SK-N-SH treated with all-trans-retinoic acid at 6 μM for 48 hours (cell line): ENCODE measurements at regions not wholly inside any gene's neighbourhood (a gene's known extent, or its start where the extent isn't known, plus 50 kb on each side); places are given as distances from the start of the nearest gene placed in this dataset.

ENCODE experiments used
- ATAC-seq: fragments of 200-7000 bp; cut with Tn5 transposase; 3 replicates; pipeline ENCODE4 v1.9.1; 2020; ENCODE audit warnings: mild to moderate bottlenecking, moderate library complexity
- ARNTL ChIP-seq: fragments of 450-650 bp; formaldehyde crosslinking; IDR thresholded peaks from 2 replicates; pipeline ENCODE4 v1.5.0; 2020; ENCODE audit warnings: low read depth, mild to moderate bottlenecking, moderate library complexity, borderline replicate concordance
- BACH2 ChIP-seq: fragments of 250-450 bp; sonication (Bioruptor Pico); IDR thresholded peaks from 2 replicates; pipeline ENCODE4 v1.9.0; 2021; ENCODE audit warnings: mild to moderate bottlenecking, borderline replicate concordance
- CREB5 ChIP-seq: fragments of 250-450 bp; sonication (Bioruptor Pico); IDR thresholded peaks from 2 replicates; pipeline ENCODE4 v1.5.1; 2020; ENCODE audit warnings: low read depth, mild to moderate bottlenecking, moderate library complexity
- CSDC2 ChIP-seq: fragments of 250-450 bp; sonication (Bioruptor Pico); IDR thresholded peaks from 2 replicates; pipeline ENCODE4 v1.5.0; 2020; ENCODE audit warnings: mild to moderate bottlenecking, moderate library complexity
- CSRNP3 ChIP-seq: fragments of 250-450 bp; sonication (Bioruptor Pico); IDR thresholded peaks from 2 replicates; pipeline ENCODE4 v1.5.1; 2021; ENCODE audit warnings: mild to moderate bottlenecking, moderate library complexity
- ESRRG ChIP-seq: fragments of 250-450 bp; sonication (Bioruptor Pico); IDR thresholded peaks from 2 replicates; pipeline ENCODE4 v1.6.1; 2021; ENCODE audit warnings: mild to moderate bottlenecking
- GLIS3 ChIP-seq: fragments of 250-450 bp; sonication (Bioruptor Pico); IDR thresholded peaks from 2 replicates; pipeline ENCODE4 v1.5.0; 2020; ENCODE audit warnings: mild to moderate bottlenecking, moderate library complexity
- ISL1 ChIP-seq: fragments of 250-450 bp; sonication (Bioruptor Pico); IDR thresholded peaks from 2 replicates; pipeline ENCODE4 v2.1.2; 2022; ENCODE audit warnings: mild to moderate bottlenecking, moderate library complexity
- OSR1 ChIP-seq: fragments of 250-450 bp; sonication (Bioruptor Pico); IDR thresholded peaks from 2 replicates; pipeline ENCODE4 v1.8.0; 2022; ENCODE audit warnings: moderate library complexity, mild to moderate bottlenecking, inconsistent platforms
- PATZ1 ChIP-seq: fragments of 250-450 bp; sonication (Bioruptor Pico); IDR thresholded peaks from 2 replicates; pipeline ENCODE4 v1.8.0; 2020; ENCODE audit warnings: mild to moderate bottlenecking, moderate library complexity, borderline replicate concordance
- POU6F1 ChIP-seq: fragments of 250-450 bp; sonication (Bioruptor Pico); IDR thresholded peaks from 2 replicates; pipeline ENCODE4 v1.8.0; 2021; ENCODE audit warnings: low read depth, mild to moderate bottlenecking, moderate library complexity, borderline replicate concordance
- RARB ChIP-seq: fragments of 250-450 bp; sonication (Bioruptor Pico); IDR thresholded peaks from 2 replicates; pipeline ENCODE4 v1.8.0; 2021; ENCODE audit warnings: mild to moderate bottlenecking, moderate library complexity
- TCF4 ChIP-seq: fragments of 250-450 bp; sonication (Bioruptor Pico); IDR thresholded peaks from 2 replicates; pipeline ENCODE4 v1.8.0; 2021; ENCODE audit warnings: mild to moderate bottlenecking, moderate library complexity, borderline replicate concordance
- TOX ChIP-seq: fragments of 250-450 bp; sonication (Bioruptor Pico); IDR thresholded peaks from 2 replicates; pipeline ENCODE4 v1.8.0; 2021; ENCODE audit warnings: mild to moderate bottlenecking, moderate library complexity, borderline replicate concordance
- TSHZ2 ChIP-seq: fragments of 250-450 bp; sonication (Bioruptor Pico); IDR thresholded peaks from 2 replicates; pipeline ENCODE4 v1.5.0; 2020; ENCODE audit warnings: mild to moderate bottlenecking, moderate library complexity
- ZC3H10 ChIP-seq: fragments of 250-450 bp; sonication (Bioruptor Pico); IDR thresholded peaks from 2 replicates; pipeline ENCODE4 v1.5.1; 2021; ENCODE audit warnings: mild to moderate bottlenecking, moderate library complexity
- ZFP3 ChIP-seq: fragments of 250-450 bp; sonication (Bioruptor Pico); IDR thresholded peaks from 2 replicates; pipeline ENCODE4 v1.5.0; 2020; ENCODE audit warnings: mild to moderate bottlenecking, moderate library complexity
- ZFP30 ChIP-seq: fragments of 450-650 bp; formaldehyde crosslinking; IDR thresholded peaks from 2 replicates; pipeline ENCODE4 v1.5.0; 2022; ENCODE audit warnings: mild to moderate bottlenecking, moderate library complexity
- ZNF565 ChIP-seq: fragments of 450-650 bp; formaldehyde crosslinking; conservative IDR thresholded peaks from 2 replicates; pipeline ENCODE4 v1.5.0; 2020; ENCODE audit warnings: low read depth, mild to moderate bottlenecking, moderate library complexity
- ZNF70 ChIP-seq: fragments of 450-650 bp; formaldehyde crosslinking; IDR thresholded peaks from 2 replicates; pipeline ENCODE4 v1.5.0; 2020; ENCODE audit warnings: mild to moderate bottlenecking, moderate library complexity
- ZNF8 ChIP-seq: fragments of 450-650 bp; formaldehyde crosslinking; IDR thresholded peaks from 2 replicates; pipeline ENCODE4 v1.5.0; 2020; ENCODE audit warnings: mild to moderate bottlenecking, moderate library complexity

GRCh38 chr5:81908044-81908443 is 63.8 kb upstream of the ATG10 start (continued):
- TF ChIP-seq RARB (CRISPR knock-in tag) (no peak), CREB5 (no peak), CSRNP3 (CRISPR knock-in tag) (no peak)
- TF ChIP-seq, all 23 proteins: peak for 0

- ATAC-seq: no peak
- no peak for TF ChIP-seq RARB (CRISPR knock-in tag)
- no peak for TF ChIP-seq OSR1 (CRISPR knock-in tag)
- TF ChIP-seq ARNTL: no peak
- TF ChIP-seq GLIS3 (CRISPR knock-in tag): no peak
These were observed 64.7 kb upstream of the ATG10 start for GRCh38 chr5:81907012-81907635.

- TF ChIP-seq RARB (CRISPR knock-in tag) (no peak), PATZ1 (CRISPR knock-in tag) (no peak), ZC3H10 (CRISPR knock-in tag) (no peak), ZNF70 (CRISPR knock-in tag) (no peak), ZNF8 (CRISPR knock-in tag) (no peak), ZFP3 (CRISPR knock-in tag) (no peak), POU6F1 (no peak), TSHZ2 (CRISPR knock-in tag) (no peak), ZFP30 (CRISPR knock-in tag) (no peak), ESRRG (CRISPR knock-in tag) (no peak), BACH2 (no peak), ISL1 (no peak), TCF4 (CRISPR knock-in tag) (no peak), TOX (CRISPR knock-in tag) (no peak), OSR1 (CRISPR knock-in tag) (no peak)
- TF ChIP-seq, all 23 proteins: peak for 0
- no peak for ATAC-seq
These were observed 65.7 kb upstream of the ATG10 start for GRCh38 chr5:81906086-81906485.

GRCh38 chr5:81904861-81905260 is 67.0 kb upstream of the ATG10 start:
- no peak for ATAC-seq
- no peak for TF ChIP-seq ZFP30 (CRISPR knock-in tag)
- no peak for TF ChIP-seq ZNF565 (CRISPR knock-in tag)
- TF ChIP-seq ZNF8 (CRISPR knock-in tag): no peak
- no peak for TF ChIP-seq CREB5
- no peak for TF ChIP-seq TSHZ2 (CRISPR knock-in tag)
- no peak for TF ChIP-seq OSR1 (CRISPR knock-in tag)
- TF ChIP-seq BACH2: no peak
- no peak for TF ChIP-seq ZC3H10 (CRISPR knock-in tag)
- no peak for TF ChIP-seq ZFP3 (CRISPR knock-in tag)
- no peak for TF ChIP-seq CSDC2 (CRISPR knock-in tag)
- TF ChIP-seq ARNTL: no peak
- TF ChIP-seq ZNF70 (CRISPR knock-in tag): no peak
- no peak for TF ChIP-seq GLIS3 (CRISPR knock-in tag)
